Pulmonary artery endothelial cell (primary cell): ENCODE measurements at regions not wholly inside any gene's neighbourhood (a gene's known extent, or its start where the extent isn't known, plus 50 kb on each side); places are given as distances from the start of the nearest gene placed in this dataset.
"Not testable (repeated sequence)": the region's sequence is repeated elsewhere in the genome, so short reads cannot be mapped to it uniquely, and the experiment has no call there.

Experiments used
- DNase-seq: peaks from one replicate; pipeline ENCODE4 v3.0.0-alpha.2; 2011; ENCODE audit warnings: low read depth, low spot score

DNA sequence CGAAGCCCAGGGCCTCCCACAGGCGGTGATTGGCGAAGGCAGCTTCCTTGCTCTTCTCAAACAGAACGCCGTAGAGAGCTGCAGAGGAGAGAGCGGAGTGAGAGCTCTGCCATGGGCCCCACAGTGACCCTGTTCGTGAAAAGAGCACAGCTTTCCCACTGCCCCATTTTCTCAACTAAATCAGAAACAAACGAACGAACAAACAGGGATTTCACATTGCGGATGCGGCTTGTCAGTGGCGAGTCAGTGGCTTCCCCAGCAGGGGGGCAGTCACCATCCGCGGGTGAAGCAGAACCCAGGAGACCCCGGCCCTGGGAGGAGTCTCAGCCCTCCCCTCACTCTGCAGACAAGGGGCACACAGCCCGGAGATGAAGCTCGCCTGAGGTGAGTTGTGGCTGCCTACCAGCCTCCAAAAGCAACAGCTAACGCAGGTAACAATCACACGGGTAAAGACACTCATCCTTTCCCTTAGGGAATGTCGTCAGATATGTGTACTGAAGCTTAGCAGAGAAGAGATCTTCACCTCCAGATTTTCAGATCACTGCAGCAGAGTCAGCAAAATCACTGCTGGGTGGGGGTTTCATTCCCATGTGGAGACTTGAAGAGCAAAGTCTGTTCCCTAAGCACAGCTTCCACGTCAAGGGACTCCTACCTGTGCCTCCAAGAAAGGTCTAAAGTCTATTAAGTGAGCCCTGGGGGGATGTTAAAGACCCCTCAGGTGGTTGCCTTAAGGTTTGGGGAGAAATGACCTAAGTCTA is 51.2 kb upstream of the GPR31 start:
- DNase-seq = no peak

DNA sequence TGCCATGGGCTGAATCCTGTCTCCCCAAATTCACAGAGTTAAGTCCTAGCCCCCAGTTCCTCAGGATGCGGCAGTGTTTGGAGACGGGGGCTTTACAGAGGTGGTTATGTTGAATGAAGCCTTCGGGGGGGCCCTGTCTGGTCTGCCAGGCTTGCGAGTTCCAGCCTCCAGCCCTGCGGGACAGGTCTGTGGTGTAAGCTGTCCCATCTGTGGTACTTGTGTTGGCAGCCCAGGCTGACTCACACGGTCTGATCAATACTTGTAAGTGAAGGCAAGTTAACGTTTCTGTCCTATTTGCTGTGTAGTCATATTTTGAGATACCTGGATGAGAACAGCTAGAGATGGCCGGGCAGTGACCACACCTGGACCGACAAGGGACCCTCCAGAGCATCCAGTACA is 51.8 kb upstream of the GPR31 start:
- no peak for DNase-seq

DNA sequence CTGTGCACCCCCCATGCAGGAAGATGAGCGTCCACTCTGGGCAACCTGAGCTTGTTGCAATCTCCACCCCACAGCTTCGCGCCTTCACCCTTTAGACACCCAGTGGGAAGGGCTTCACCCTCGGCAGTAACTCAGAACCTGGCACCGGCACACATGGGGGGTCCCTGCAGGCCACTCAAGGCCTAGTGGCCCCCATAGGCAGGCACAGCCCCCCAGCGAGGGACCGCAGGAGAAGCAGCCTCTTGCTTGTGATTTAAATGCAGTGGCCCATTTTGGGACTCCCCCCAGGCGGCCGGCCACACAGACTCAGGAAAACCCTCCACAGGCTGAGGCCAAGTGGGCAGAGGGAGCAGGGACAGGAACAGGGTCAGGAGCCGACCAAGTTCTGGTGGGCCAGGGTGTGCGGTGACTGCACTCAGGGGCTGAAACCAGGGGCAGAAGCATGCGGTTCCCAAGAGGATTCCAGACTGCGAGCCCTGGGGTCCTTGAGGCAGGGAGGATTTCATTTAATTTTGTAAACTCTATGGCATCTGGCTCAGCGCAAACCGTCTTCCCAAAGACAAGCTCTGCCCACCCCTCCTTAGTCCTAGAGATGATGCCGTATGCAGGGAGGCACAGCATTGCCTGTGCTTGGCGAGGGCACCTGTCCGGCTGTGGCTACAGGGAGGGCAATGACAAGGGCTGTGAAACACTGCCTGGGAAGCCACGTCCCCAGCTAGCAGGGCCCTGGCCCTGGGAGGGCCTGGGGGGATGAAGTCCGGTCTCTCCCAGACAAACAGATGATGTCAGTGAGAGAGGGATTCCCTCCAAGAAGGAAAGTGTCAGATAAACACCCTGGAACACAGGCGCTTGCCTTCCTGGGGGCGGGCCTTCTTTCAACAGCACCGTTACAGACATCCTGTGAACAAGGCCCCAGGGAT is 52.9 kb upstream of the GPR31 start:
- no peak for DNase-seq

DNA sequence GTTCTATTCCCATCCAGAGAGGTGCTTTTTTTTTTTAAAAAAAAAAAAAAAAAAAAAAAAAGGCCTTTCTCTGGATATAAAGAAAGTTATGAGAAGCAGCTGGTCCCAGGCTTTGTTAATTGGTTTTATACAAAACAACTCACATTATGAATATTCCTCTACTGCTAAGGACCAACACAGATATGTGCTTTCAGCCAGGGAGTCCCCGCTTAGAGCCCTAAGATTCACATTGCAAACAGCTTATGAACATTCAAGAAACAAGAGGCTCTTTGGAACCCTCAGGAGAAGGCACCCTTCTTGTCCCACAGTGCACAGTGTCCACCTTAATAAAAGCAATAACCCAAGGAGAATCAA is 53.5 kb upstream of the GPR31 start:
- no peak for DNase-seq

DNA sequence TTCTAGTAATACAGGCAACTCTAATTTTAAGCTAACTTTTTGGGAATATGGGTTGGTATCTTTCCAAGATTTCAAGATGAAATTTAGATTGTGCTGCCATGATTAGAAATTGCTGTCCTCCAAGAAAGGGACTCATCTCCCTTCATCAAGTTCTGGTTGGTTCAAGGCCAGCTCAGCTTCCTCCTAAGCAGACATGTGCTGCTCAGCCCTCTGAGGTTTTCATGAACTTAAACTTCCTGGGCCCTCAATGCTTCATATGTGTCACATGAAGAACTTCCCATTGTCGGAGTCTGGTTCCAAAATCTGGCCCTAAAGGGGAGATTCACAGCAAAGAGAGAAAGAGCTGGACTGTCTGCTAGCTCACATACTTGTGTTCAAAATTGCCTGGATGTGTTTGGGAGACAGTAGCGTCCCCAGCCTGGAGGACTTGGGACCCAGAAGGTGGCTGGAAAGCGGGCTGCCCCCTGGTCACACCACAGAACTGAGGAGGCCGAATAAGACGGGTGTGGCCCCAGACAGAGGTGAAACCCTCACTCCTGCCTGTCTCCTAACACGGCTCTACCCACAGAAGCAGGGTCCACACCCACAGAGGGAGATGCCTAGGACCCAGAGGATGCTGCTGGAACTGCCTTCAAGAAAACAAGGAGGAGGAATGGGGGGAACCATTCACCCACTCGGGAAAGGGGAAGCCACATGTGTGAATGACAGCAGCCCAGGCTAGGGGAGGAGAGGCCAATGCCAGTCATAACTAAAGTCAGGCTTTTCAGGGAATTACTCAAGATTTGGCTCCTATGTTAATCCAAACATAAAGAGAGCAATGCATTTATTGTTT is 54.3 kb upstream of the GPR31 start:
- no peak for DNase-seq

DNA sequence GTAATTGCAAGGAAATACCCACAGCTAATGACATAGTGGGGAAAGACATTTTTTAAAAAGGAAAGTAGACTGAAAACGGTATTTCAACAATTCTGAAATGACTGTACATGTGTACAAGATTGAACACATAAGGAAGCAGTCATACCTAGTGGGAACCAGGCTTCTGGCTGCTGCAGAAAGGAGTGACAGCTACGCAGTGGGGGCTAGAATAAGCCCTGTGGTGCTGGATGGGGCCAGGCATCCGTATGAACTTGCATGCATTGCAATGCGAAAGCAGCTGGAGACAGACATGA is 54.9 kb upstream of the GPR31 start:
- DNase-seq = no peak

DNA sequence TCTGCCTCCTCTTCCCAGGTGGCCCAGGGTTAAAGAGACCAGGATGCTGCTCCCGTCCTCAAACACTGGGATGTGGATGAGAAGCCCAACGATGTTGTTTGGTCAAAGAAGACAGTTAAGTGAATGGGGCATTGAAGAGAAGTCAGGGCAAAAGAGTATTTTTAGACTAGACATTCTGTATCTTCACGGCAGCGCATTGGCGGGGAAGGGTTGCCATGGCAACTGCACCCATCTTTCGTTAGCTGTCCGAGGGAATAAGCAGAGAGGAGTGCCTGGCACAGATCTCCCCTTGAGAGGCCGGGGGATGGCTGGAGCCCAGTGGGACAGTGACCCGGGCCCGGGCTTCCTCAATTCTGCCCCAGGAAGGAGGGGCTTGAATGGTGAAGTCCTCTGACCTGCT is 56.4 kb upstream of the GPR31 start:
- DNase-seq = no peak

DNA sequence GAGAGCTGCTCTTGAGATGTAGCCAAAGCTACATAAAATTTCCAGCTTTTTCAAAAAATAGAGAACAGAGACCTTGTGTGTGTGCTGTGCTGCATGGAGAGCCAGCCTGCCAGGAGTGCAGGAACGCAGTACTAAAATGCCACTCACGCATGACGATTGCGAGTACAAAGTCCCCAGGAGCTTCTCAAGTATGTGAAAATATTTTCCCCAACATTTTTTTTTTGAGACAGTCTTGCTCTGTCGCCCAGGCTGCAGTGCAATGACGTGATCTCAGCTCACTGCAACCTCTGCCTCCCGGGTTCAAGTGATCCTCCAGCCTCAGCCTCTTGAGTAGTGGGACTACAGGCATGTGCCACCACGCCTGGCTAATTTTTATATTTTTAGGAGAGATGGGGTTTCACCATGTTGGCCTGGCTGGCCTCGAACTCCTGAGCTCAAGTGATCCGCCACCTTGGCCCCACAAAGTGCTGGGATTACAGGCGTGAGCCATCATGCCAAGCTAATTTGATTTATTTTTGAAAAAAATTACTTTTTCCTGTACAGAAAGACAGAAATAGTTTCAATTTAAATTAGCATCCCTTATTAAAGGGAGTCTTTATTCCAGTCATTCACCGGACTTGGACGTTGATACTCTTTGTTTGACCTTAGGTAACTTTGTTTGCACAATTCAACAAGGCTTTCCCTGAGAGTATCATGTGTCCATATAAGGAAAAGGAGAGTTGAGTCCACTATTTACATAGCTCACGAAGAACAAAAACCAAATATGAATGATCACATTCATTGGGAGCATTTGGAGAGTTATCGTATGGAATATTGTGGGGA is 57.9 kb upstream of the GPR31 start:
- DNase-seq = not testable (repeated sequence)

DNA sequence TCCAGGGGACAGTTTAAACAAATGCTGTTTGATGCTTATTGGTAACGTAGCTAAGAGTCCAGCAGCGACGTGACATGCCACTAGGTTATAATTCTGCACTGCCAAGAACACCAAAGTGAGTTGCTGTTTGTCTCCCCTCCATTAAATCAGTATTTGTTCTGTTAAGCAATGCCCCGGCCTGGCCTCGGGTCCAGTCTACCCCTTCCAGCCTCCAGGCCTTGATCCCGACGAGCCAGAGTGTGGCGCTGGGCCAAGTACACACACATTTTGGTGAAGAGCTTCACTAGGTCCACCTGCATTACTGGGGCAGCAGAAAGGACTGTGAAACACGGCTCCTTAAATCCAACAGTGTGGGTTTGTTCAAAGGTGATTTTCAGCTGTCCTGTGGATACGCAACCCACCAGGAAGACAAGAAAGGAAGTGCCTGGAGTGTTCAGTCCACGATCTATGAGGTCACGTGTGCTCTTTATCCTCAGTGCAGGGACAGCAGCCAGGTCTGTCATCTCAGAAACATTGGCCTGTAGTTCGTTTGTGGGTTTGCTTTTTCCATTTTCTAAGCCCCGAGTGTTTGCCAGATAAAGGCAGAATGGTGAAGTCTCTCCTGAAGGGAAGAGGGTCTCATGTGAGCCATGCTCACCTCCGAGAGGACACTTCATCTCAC is 58.7 kb upstream of the GPR31 start:
- DNase-seq = not testable (repeated sequence)

DNA sequence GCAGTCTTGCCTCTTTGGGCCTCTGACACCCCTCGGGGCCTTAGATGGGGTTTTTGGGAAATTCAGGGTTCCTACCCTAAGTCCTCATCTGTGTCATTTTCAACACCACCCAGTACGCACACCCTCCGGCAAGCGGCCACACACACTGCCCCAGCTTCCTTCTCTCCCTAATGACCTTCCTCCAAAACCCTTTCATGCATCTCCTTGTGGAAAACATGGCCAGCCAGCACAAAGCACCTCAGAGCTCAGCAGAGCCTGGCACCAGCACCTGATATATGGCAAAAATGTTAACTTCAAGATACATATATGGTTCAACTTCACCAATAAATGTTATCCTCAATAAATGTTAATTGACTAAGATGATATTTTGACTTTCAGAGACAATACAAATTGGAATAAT is 59.3 kb upstream of the GPR31 start:
- DNase-seq = not testable (repeated sequence)

DNA sequence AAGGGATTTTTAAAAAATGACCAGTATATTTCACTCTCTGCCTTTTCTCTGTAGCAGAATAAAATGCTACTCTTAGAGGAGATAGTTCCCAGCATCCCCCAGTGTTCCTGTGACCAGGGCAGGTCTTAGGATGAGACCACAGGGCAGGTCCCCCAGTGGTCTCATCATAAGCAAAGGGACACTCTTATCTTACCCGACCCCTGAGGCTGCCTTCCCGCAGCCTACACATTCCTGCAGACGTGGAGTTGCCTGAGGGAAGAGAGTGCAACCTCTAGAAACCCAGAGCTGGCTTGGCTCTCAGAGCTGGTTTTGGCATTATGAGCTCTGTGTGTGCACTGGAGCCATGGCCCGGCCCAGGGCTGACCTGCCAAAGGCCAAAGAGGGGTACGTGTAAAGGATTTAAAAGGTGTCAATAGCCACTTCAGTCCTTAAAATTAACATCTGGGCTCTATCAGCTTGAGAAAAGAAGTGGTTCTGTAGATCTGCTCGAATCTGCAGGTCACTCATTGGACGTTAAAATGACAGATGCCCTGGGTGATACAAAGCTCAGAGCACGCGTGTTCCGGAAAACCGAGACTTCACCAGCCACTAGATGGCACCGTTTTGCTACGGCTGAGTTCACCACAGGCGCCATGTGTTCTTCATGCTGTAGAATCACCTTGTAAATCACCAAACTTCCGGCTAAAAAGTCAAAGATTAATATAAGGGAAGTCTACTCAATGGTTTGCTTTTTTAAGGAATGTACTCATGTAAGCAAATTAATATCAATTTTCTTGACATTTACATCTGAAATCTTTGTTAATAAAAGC is 60.4 kb upstream of the GPR31 start:
- not testable (repeated sequence) for DNase-seq

DNA sequence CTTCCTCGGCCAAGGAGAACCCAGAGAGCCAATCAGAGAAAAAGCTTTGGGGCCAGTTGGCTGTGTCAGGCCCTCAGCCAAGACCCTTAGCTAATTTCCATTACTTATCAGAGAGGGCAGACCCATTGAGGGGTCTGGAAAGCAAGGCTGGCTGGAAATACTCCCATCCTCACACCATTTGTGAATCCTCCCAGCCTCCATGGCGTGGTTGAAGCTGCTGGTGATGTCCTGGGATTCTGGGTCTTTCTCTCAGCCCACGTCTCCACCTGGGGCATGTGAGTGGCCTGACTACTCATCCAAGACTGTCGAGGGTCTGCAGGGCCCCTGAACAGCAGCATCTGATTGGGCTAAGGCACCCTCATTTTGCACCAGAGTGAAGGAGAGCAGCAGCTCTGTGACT is 61.3 kb upstream of the GPR31 start:
- not testable (repeated sequence) for DNase-seq

DNA sequence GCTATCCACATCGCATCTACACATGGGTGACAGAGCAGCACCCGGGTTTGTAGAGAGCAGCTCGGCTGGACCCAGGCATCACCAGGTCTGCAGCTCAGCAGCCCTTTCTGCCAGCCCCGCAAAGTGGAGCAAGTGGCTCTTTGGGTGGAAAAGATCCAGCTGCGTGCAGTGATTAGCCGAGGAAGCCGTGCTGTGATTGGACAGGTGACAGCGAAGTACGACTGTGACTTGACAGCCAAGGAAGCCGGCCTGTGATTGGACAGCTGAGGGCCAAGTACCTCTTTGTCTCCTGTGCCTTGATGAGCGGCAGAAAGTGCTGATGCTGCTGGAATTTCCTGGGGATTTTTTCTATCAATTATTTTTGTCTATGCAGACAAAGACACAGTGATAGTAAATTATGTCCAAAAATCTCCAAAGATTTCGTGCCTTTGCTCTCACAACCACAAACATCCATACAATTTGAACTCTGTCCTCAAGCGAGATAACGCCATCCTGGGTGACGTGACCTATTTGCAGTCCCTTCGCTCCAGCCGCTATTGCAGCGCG is 62.3 kb upstream of the GPR31 start:
- DNase-seq = no peak

DNA sequence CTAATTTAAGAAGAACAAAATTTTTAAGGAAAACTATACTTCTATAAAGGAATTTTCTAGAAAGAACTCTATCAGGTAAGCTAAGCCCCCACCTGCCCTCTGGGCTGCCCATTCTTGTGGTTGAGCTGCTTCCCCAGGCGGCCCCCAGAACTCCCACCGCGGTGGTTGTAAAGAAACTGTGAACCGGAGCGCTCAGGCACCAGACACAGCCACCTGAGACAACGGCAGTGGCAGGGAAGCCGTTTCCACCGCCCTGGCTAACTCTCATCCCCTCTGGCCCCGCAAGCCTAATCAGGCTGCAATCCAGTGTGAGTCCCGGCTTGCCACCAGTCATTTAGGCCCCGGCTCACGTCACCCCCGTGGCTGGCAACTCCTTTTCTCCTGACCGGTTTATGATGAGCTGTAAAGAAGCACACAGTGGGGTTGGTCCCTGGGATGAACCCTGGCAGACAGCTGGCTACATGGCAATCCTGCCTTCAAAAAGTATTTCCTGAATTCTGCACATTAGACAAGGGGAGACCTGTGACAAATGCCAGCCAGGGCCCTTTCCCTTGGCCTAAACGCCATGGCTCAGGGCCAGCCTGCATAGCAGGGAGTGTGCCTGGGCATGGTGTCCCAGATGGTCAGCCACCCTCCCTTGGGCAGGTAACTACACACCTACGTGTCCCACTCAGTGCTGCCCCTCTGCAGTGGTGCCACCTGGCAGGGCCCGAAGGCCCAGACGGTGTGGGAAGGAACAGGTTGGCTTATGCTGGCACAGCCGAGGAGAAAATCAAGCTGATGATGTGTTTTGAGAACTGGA is 63.8 kb upstream of the GPR31 start:
- no peak for DNase-seq

DNA sequence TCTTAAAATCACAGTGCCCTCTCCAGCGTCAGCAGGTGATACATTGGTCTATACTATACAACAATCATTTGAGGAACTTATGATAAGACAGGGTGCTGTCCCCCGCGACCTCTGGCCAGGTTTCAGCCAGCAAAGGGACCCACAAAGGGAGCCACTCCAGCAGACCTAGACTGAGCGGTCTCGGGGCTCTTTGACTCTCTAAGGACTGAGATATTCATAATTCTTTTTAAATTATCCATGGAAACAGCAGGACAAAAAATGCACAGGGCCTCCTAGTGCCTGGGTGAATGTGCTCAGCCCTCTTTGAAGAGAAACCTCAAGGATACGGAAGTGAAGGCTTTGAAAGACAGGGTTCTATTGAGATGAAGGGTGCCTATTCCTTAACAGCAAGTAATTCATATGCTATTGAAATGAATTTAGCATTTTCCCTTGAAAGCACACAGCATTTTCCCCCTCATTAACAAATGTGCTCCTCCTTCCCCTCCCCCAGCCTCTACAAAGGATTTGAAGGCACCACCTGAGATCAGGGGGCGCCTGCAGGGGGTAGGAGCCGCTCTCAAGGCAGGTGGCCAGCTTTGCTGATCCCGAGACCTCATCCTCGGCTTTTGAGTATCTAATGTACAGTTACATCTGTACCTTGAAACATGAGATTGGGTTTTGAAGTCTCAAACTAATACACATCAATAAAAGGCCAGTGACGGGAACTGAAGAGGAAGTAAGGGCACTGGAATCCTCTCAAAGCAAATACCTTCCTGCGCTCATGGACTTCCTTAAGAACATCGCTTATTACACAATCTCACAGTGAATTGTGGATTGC is 65.3 kb upstream of the UNC93A start:
- peak; percentile 45 for DNase-seq

DNA sequence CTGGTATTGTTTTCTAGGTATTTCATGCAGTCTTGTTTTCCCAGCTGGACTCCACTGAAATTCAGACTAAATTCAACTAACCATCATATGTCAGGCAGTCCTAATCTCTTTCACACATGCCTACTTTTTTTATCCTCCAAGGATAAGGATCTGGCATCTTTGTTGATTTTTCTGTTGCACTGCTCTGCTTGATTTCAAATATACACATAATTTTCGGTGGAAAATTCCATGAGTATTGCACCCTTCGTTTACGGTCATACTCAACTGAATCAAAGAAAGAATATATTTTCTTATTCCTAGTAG is 64.8 kb upstream of the UNC93A start:
- no peak for DNase-seq

DNA sequence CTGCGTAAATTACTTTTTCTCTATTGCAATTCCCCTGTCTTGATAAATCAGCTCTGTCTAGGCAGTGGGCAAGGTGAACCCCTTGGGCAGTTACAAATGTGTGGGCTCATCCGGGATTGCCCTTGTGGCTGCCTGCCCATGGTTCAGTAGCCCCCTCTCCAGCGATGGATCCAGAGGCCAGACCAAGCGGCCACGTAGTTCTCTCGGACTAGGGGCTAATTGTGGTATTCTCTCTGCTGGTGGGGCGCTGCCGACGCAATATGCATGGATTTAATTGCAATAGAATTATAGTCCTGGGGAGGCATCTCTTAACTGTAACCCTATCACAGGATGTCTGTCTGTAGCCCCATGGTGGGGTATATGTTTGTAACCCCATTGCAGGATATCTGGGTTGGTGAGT is 64.3 kb upstream of the UNC93A start:
- DNase-seq = no peak

DNA sequence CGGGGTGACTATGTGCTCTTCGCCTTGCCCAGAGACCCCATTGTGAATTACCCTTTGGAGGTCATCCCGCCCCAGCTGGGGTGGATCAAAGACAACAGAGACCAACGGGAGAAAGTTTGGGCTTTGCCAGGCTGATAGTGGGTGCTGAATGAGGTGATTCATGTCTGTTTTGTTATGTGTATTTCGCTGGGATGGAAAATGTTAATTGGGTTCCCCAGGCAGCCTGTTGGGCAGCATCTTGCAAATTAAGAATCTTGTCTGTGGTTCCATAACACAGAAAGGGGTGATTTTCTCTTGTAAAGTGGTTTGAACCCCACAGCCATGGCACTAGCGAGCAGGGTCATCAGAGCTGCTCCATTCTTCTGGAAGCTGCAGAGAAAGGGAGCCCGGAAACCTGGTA is 63.1 kb upstream of the UNC93A start:
- no peak for DNase-seq
